Right lobe of liver (tissue), 6 donors: ENCODE measurements at regions not wholly inside any gene's neighbourhood (a gene's known extent, or its start where the extent isn't known, plus 50 kb on each side); places are given as distances from the start of the nearest gene placed in this dataset.
A peak's percentile ranks its signal among the peaks of the same experiment; 100 is the strongest.

Experiments used
- ATAC-seq, 4 donors: fragments of 200-7000 bp; cut with Tn5 transposase; one replicate each; pipeline ENCODE4 v1.9.1; 2020; ENCODE audit warnings: mild to moderate bottlenecking in 4 of 4, moderate library complexity in 4 of 4
- DNase-seq, 3 donors: peaks; one replicate each; pipeline ENCODE4 v3.0.0-alpha.2; 2020
- H3K27ac ChIP-seq, 3 donors: fragments of 200-600 bp; one replicate each; pipeline ENCODE4 v1.8.0; 2022
- H3K27me3 ChIP-seq, 2 donors: fragments of 200-600 bp; one replicate each; pipeline ENCODE4 v1.8.0; 2022
- H3K36me3 ChIP-seq, 4 donors: fragments of 200-600 bp; sonication (generic) in 1 of 4; one replicate each; pipeline versions ENCODE4 v1.5.1 to v1.8.0; 2017 to 2022; ENCODE audit warnings: control low read depth in 1 of 4
- H3K4me1 ChIP-seq, 4 donors: fragments of 200-600 bp; sonication (generic) in 1 of 4; one replicate each; pipeline versions ENCODE4 v1.5.1 to v1.8.0; 2017 to 2022; ENCODE audit warnings: control low read depth in 1 of 4
- H3K4me3 ChIP-seq, 3 donors: fragments of 200-600 bp; one replicate each; pipeline ENCODE4 v1.8.0; 2022
- H3K9me3 ChIP-seq, 4 donors: fragments of 200-600 bp; sonication (generic) in 1 of 4; one replicate each; pipeline versions ENCODE4 v1.5.1 to v1.8.0; 2017 to 2022; ENCODE audit warnings: control low read depth in 1 of 4
- CTCF ChIP-seq, 4 donors: fragments of 200-600 bp in 3 of 4; fragments of 450-650 bp in 1 of 4; IDR thresholded peaks; one replicate each; pipeline versions ENCODE4 v1.5.1 to v1.8.0; 2016 to 2022; ENCODE audit warnings: antibody characterized with exemption in 4 of 4, mild to moderate bottlenecking in 2 of 4
- POLR2A ChIP-seq: fragments of 450-650 bp; IDR thresholded peaks from one replicate; pipeline ENCODE4 v1.6.1; 2017; ENCODE audit warnings: antibody characterized with exemption, mild to moderate bottlenecking
- WGBS: methylation state at CpG from one replicate; pipeline ENCODE4 v1.1.6; 2018; ENCODE audit warnings: low coverage, low lambda C conversion rate; ENCODE audit not compliant: insufficient coverage; ENCODE audit errors: missing lambda C conversion rate; 5-methylcytosine and 5-hydroxymethylcytosine counted together
- intact Hi-C, 2 donors: fragments of 100-400 bp; cut with DNase I; formaldehyde crosslinking; loops; one replicate each; pipeline versions ENCODE4 v1.11.2 to v1.14.1; 2022
- donor health status: DM: no; HTN: yes; CAD: no.
- donor health status: DM: no; HTN: no; CAD: no.
- donor health status: DM: no; HTN: no; CAD: no.
- donor health status: DM: no; HTN: yes; CAD: no.
- donor health status: DM: no; HTN: yes; CAD: no.

DNA sequence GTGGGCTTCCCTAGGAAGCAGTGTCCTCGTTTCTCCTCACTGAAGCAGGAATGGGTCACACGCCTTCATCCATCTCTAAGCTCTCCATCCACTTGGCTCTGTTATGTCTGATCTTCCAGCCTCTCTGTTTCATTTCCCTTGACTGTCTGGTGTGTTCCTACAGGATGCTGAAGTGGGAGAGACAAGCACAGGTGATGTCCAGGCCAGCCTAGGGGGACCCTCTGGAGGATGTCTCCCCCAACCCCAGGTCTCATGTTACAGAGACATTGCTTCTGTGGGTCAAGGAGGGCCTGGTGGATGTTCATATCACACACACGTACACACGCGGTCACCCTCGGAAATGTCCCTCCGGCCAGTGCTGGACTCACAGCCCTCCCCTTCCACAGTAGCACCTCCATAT, 229.9 kb downstream of the CDC5L start:
- Histone ChIP-seq H3K4me3 (no peak overlapping the region), H3K27me3 (no peaks in the 10 kb centered on the region), H3K9me3 (no peaks in the 10 kb centered on the region), H3K4me1 (no peaks in the 10 kb centered on the region), H3K36me3 (no peaks in the 10 kb centered on the region), H3K27ac (no peak overlapping the region)
- TF ChIP-seq CTCF (IDR thresholded peaks at IDR 0.05): no peak
- TF ChIP-seq POLR2A: no peak
- intact Hi-C loops: no loop called here
- WGBS: 89% methylated on average over 2 of the region's 7 CpGs
- ATAC-seq: no peak
- no peak for DNase-seq

- Histone ChIP-seq H3K27ac (no peak overlapping the region), H3K9me3 (no peaks in the 10 kb centered on the region), H3K36me3 (no peaks in the 10 kb centered on the region), H3K4me1 (no peaks in the 10 kb centered on the region), H3K4me3 (no peak overlapping the region), H3K27me3 (no peaks in the 10 kb centered on the region)
- intact Hi-C loops: no loop called here
- TF ChIP-seq POLR2A: no peak
- TF ChIP-seq CTCF (IDR thresholded peaks at IDR 0.05): no peak
- ATAC-seq: peak in 1 of 4 donors; percentile 25
- no peak for DNase-seq
- 45% methylated on average over 4 of the region's 4 CpGs for WGBS
These were observed 230.9 kb downstream of the CDC5L start for GRCh38 chr6:44618371-44618770.

- WGBS: 59% methylated on average over 4 of the region's 4 CpGs
- Histone ChIP-seq H3K4me1 (no peaks in the 10 kb centered on the region), H3K27ac (no peak overlapping the region), H3K9me3 (no peaks in the 10 kb centered on the region), H3K27me3 (no peaks in the 10 kb centered on the region), H3K4me3 (no peak overlapping the region), H3K36me3 (no peaks in the 10 kb centered on the region)
- DNase-seq (no peak), ATAC-seq (no peak)
- TF ChIP-seq CTCF (IDR thresholded peaks at IDR 0.05) (no peak), POLR2A (no peak)
- intact Hi-C loops: no loop called here
These were observed 233.4 kb downstream of the CDC5L start for GRCh38 chr6:44620922-44621321.

GRCh38 chr6:44621846-44622245, 234.3 kb downstream of the CDC5L start:
- 15% methylated on average over 2 of the region's 2 CpGs for WGBS
- no peak overlapping the region for H3K4me3 ChIP-seq
- intact Hi-C loops: no loop called here
- ATAC-seq: no peak
- no peaks in the 10 kb centered on the region for H3K4me1 ChIP-seq
- DNase-seq: no peak
- no peaks in the 10 kb centered on the region for H3K27me3 ChIP-seq
- TF ChIP-seq CTCF (IDR thresholded peaks at IDR 0.05) (no peak), POLR2A (no peak)
- H3K27ac ChIP-seq: no peak overlapping the region
- no peaks in the 10 kb centered on the region for H3K9me3 ChIP-seq
- no peaks in the 10 kb centered on the region for H3K36me3 ChIP-seq

DNA sequence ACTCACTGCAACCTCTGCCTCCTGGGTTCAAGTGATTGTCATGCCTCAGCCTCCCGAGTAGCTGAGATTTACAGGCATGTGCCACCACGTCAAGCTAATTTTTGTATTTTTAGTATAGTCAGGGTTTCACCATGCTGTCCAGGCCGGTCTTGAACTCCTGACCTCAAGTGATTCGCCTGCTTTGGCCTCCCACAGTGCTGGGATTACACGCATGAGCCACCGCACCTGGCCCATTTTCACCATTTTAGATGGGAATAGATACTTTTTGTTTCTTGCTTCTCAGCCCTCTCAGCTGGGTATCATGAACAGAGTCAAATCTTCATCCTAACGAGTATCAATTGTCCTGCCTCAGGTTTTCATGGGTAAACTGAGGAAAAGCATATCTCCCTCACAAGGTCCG, 235.0 kb downstream of the CDC5L start:
- Histone ChIP-seq H3K27me3 (no peaks in the 10 kb centered on the region), H3K36me3 (no peaks in the 10 kb centered on the region), H3K9me3 (no peaks in the 10 kb centered on the region), H3K27ac (no peak overlapping the region), H3K4me3 (no peak overlapping the region), H3K4me1 (no peaks in the 10 kb centered on the region)
- no peak for DNase-seq
- no peak for TF ChIP-seq POLR2A
- no peak for TF ChIP-seq CTCF (IDR thresholded peaks at IDR 0.05)
- WGBS: 70% methylated on average over 8 of the region's 8 CpGs
- intact Hi-C loops: no loop called here
- ATAC-seq: no peak
